GM10266 (cell line): ENCODE measurements at regions not wholly inside any gene's neighbourhood (a gene's known extent, or its start where the extent isn't known, plus 50 kb on each side); places are given as distances from the start of the nearest gene placed in this dataset.

Source experiments
- DNase-seq: peaks from one replicate; pipeline ENCODE4 v3.0.0; 2012; ENCODE audit errors: extremely low spot score
- TF ChIP-seq, protein P1 (sequence below): IDR thresholded peaks from 2 replicates; pipeline ENCODE4 v1.5.1; 2012; ENCODE audit warnings: mild to moderate bottlenecking, low read depth; ENCODE audit not compliant: control insufficient read depth, insufficient read depth; ENCODE audit errors: missing control alignments

- DNase-seq: no peak
- TF ChIP-seq, protein P1, sequence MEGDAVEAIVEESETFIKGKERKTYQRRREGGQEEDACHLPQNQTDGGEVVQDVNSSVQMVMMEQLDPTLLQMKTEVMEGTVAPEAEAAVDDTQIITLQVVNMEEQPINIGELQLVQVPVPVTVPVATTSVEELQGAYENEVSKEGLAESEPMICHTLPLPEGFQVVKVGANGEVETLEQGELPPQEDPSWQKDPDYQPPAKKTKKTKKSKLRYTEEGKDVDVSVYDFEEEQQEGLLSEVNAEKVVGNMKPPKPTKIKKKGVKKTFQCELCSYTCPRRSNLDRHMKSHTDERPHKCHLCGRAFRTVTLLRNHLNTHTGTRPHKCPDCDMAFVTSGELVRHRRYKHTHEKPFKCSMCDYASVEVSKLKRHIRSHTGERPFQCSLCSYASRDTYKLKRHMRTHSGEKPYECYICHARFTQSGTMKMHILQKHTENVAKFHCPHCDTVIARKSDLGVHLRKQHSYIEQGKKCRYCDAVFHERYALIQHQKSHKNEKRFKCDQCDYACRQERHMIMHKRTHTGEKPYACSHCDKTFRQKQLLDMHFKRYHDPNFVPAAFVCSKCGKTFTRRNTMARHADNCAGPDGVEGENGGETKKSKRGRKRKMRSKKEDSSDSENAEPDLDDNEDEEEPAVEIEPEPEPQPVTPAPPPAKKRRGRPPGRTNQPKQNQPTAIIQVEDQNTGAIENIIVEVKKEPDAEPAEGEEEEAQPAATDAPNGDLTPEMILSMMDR: no peak
These were observed 289.1 kb downstream of the RMST start for GRCh38 chr12:97751704-97752103.

GRCh38 chr12:97752129-97752528 lies 289.5 kb downstream of the RMST start:
- TF ChIP-seq, protein P1: no peak
- no peak for DNase-seq

DNA sequence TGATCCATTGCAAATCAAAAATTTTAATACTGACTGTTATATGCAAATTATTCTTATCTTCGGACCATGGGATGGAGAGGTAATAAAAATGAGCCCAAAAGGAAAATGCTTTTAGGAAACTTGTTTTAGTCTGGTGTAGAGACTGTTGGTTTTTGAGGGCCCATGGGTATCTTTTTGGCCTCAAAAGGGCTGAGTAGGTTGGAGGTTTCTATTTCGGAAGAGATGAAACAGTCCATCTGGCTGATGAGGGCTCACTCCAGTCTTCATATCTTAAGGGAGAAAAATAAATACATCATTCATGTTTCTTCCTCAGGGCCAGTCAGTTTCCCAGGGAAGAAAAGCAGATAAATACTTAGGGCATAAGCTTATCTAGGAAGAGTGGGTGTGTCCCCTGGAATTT lies 290.7 kb downstream of the RMST start:
- TF ChIP-seq, protein P1: no peak
- DNase-seq: no peak

GRCh38 chr12:97754306-97754705 lies 291.7 kb downstream of the RMST start:
- TF ChIP-seq, protein P1: no peak
- no peak for DNase-seq

DNA sequence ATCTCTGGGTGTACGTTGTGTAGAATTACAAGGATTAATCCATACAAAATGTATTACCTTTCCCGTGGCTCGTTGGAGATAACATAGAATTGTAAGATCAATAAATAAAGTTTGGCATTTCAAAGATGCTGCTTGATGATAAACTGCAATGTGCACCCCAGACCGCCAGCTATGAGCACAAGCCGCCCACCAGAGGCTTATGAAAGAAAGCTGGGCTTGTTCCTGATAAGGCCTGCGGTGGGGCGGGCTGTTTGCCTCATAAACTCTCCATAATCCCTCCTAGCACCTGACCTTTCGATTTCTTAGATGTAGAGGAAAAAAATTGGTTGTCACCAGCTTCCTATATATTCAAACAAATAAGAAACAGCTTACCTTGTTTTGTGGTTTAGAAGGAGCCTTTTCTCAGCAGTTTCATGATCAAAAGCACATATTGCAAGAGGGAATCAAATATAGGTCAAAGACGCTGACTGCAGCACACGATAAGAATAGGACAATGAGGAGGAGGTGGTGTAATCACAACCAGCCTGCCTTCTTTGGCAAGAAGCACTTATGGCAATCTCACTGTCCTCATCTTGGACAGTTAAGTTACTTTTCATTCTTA lies 293.6 kb downstream of the RMST start:
- TF ChIP-seq, protein P1: no peak
- DNase-seq: no peak

GRCh38 chr12:97756741-97757140 lies 294.1 kb downstream of the RMST start:
- TF ChIP-seq, protein P1: no peak
- no peak for DNase-seq

GRCh38 chr12:97757481-97758193 lies 295.0 kb downstream of the RMST start:
- DNase-seq: no peak
- TF ChIP-seq, protein P1: no peak
